Kidney (tissue), 13 donors: ENCODE measurements at regions not wholly inside any gene's neighbourhood (a gene's known extent, or its start where the extent isn't known, plus 50 kb on each side); places are given as distances from the start of the nearest gene placed in this dataset.
A peak's percentile ranks its signal among the peaks of the same experiment; 100 is the strongest.

ENCODE experiments used
- DNase-seq, 5 donors: peaks; one replicate each; pipeline ENCODE4 v3.0.0-alpha.2; 2013 to 2020
- FAIRE-seq: peaks from 2 replicates; lab custom pipeline; 2012; peaks lifted over from hg19 to GRCh38; lab: Jason Lieb, UNC
- H3K27ac ChIP-seq, 2 donors: one replicate each; pipeline ENCODE4 v1.7.0; 2013; ENCODE audit warnings: low read depth in 2 of 2, low read length in 2 of 2, inconsistent platforms in 1 of 2
- H3K27me3 ChIP-seq: one replicate; pipeline ENCODE4 v1.7.1; 2013; ENCODE audit warnings: low read length, inconsistent platforms; ENCODE audit not compliant: control insufficient read depth, insufficient read depth
- H3K36me3 ChIP-seq, 3 donors: one replicate each; pipeline versions ENCODE4 v1.7.0 to v1.7.1; 2013; ENCODE audit warnings: low read length in 3 of 3, control low read depth in 1 of 3, inconsistent platforms in 1 of 3; ENCODE audit not compliant: insufficient read depth in 3 of 3, control insufficient read depth in 2 of 3
- H3K4me1 ChIP-seq, 3 donors: one replicate each; pipeline versions ENCODE4 v1.7.0 to v1.7.1; 2013; ENCODE audit warnings: low read length in 3 of 3, inconsistent platforms in 1 of 3, low read depth in 1 of 3; ENCODE audit not compliant: control insufficient read depth in 2 of 3, insufficient read depth in 2 of 3
- H3K4me3 ChIP-seq, 3 donors: one replicate each; pipeline versions ENCODE4 v1.7.0 to v1.8.1; 2013; ENCODE audit warnings: low read length in 3 of 3, control low read depth in 1 of 3, inconsistent platforms in 1 of 3
- H3K9ac ChIP-seq, 3 donors: one replicate each; pipeline versions ENCODE4 v1.7.0 to v1.7.1; 2013; ENCODE audit warnings: low read length in 3 of 3, control low read depth in 1 of 3, inconsistent platforms in 1 of 3
- H3K9me3 ChIP-seq, 3 donors: one replicate each; pipeline versions ENCODE4 v1.7.0 to v1.7.1; 2013; ENCODE audit warnings: low read length in 3 of 3, control low read depth in 1 of 3, inconsistent platforms in 1 of 3; ENCODE audit not compliant: control insufficient read depth in 2 of 3, insufficient read depth in 1 of 3
- CTCF ChIP-seq: IDR thresholded peaks from 3 replicates; pipeline ENCODE4 v1.5.1; 2012; ENCODE audit warnings: mild to moderate bottlenecking, moderate library complexity, borderline replicate concordance; ENCODE audit not compliant: insufficient read depth; ENCODE audit errors: extremely low read depth
- intact Hi-C: fragments of 100-400 bp; cut with DNase I; formaldehyde crosslinking; loops from one replicate; pipeline ENCODE4 v1.11.1; 2022
- donor health status: control.
- donor health status: control.
- donor health status: control.
- donor health status: control.
- donor health status: control.
- donor health status: DM: yes; HTN: yes; CAD: no.
- donor health status: Normal renal cell carcinoma (clear cell type).

GRCh38 chr5:87541033-87541432 lies 128.3 kb upstream of the CCNH start:
- Histone ChIP-seq H3K27me3 (no peaks in the 10 kb centered on the region), H3K4me3 (no peak overlapping the region), H3K36me3 (no peaks in the 10 kb centered on the region), H3K27ac (no peak overlapping the region), H3K9ac (no peak overlapping the region), H3K4me1 (no peaks in the 10 kb centered on the region), H3K9me3 (no peaks in the 10 kb centered on the region)
- FAIRE-seq (peak; percentile 58), DNase-seq (peak in 2 of 5 donors; percentile 13 to 47)
- intact Hi-C loops, result no loop called here
- TF ChIP-seq CTCF, result no peak

DNA sequence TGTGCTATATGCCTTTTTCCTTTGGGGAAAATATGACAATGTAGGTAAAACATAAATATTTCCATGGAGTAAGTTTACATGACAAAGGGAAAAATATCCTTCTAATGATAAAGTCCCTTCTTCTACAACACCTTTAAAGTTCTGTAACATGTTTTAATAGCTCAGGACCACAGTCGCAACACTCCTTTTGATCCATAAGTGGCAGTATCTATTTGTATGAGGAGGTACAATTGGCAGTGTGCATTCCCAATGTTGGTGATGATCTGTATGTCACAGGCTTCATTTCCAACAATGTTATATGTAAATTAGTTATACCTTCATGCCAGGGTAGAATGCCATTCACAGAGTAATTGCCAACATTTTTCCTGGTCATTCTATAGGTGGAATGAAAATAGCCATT lies 127.1 kb upstream of the CCNH start:
- intact Hi-C loops, result no loop called here
- DNase-seq (no peak), FAIRE-seq (no peak)
- Histone ChIP-seq H3K9me3 (no peaks in the 10 kb centered on the region), H3K36me3 (no peaks in the 10 kb centered on the region), H3K4me3 (no peak overlapping the region), H3K27ac (no peak overlapping the region), H3K27me3 (no peaks in the 10 kb centered on the region), H3K4me1 (no peaks in the 10 kb centered on the region), H3K9ac (no peak overlapping the region)
- no peak for TF ChIP-seq CTCF

- H3K4me3 ChIP-seq, result no peak overlapping the region
- no peak overlapping the region for H3K9ac ChIP-seq
- no peaks in the 10 kb centered on the region for H3K9me3 ChIP-seq
- no peaks in the 10 kb centered on the region for H3K36me3 ChIP-seq
- H3K4me1 ChIP-seq, result no peaks in the 10 kb centered on the region
- TF ChIP-seq CTCF, result no peak
- no peak overlapping the region for H3K27ac ChIP-seq
- H3K27me3 ChIP-seq, result no peaks in the 10 kb centered on the region
- DNase-seq (no peak), FAIRE-seq (no peak)
- intact Hi-C loops, result no loop called here
Observed at GRCh38 chr5:87536365-87536764, 123.6 kb upstream of the CCNH start.

DNA sequence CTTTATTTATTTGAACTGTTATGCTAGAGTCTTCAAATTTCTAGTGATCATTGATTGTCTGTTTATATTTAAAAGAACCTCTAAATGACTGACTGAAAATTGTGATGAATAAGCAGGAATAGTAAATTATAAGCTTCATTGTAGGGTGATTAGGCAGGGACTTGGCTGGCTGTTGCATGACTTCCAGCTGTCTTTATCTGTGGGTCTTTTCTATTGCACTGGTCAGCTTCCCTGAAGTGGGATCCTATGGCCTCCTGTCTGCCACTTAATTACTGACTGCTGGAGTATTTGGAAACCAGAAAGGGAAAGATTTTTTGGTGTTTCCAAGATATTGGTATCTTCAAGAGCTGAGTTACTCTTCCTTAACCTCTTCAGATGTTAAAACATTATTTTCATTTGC lies 123.0 kb upstream of the CCNH start:
- intact Hi-C loops, result no loop called here

More for the DNA sequence above, 123.0 kb upstream of the CCNH start:
- Histone ChIP-seq H3K27me3 (no peaks in the 10 kb centered on the region), H3K4me1 (no peaks in the 10 kb centered on the region), H3K9me3 (no peaks in the 10 kb centered on the region), H3K4me3 (no peak overlapping the region), H3K9ac (no peak overlapping the region), H3K27ac (no peak overlapping the region), H3K36me3 (no peaks in the 10 kb centered on the region)
- FAIRE-seq, result no peak
- no peak for DNase-seq
- TF ChIP-seq CTCF, result no peak
